ENCODE measurements at regions not wholly inside any gene's neighbourhood (a gene's known extent, or its start where the extent isn't known, plus 50 kb on each side); places are given as distances from the start of the nearest gene placed in this dataset.

DNA sequence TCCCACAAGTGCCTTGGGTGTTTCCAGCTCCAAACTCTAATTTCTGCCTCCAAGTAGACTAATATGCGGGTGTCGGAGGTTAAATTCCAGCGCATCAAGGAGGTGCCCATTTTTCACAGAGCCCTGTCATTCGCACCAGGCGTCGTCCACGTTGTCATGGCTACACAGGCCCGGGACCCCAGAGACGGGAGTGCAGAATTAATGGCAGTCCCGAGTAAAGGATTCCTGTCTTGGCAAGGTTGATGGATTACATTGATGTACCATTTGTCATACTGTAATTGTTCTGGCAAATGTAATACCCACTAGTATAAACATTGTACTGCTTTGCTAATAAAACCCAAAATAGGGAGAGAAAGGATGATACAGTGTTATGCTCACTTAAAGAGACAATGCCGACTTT lies 222.9 kb upstream of the MYL2 start:
- Histone ChIP-seq H3K4me1 (no peaks in the 10 kb centered on the region), H3K36me3 (no peaks in the 10 kb centered on the region), H3K27ac (no peak overlapping the region), H3K27me3 (peaks cover 4% of the 10 kb centered on the region), H3K4me3 (no peak overlapping the region), H3K9me3 (no peaks in the 10 kb centered on the region)
- TF ChIP-seq CTCF (IDR thresholded peaks at IDR 0.05), result no peak
- intact Hi-C loops (cut with DNase I), result no loop called here
- DNase-seq, result no peak
- ATAC-seq, result no peak

DNA sequence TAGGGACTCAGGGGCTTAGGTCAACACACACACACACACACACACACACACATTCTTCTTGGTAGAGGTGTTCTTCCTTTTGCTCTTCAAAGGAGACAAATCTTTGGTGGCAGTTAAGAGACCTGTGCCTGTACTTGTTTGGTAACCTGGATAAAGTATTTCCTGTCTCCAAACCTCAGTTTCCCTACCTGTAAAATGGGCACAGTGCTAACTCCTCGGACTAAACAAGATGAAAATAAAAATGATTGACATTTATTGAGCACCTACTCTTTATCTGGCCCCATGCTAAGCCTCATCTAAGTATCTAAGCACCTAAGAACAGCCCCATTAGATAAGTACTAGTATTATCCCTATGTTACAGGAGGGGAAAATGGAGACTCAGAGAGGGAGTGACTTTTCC lies 220.8 kb upstream of the MYL2 start:
- no peaks in the 10 kb centered on the region for H3K9me3 ChIP-seq
- no peak for DNase-seq
- H3K4me1 ChIP-seq, result no peaks in the 10 kb centered on the region
- intact Hi-C loops (cut with DNase I), result no loop called here
- no peak for TF ChIP-seq CTCF (IDR thresholded peaks at IDR 0.05)
- no peak for ATAC-seq
- no peaks in the 10 kb centered on the region for H3K36me3 ChIP-seq
- H3K27ac ChIP-seq, result no peak overlapping the region
- peaks cover 4% of the 10 kb centered on the region for H3K27me3 ChIP-seq
- no peak overlapping the region for H3K4me3 ChIP-seq

GRCh38 chr12:111138016-111138415 lies 217.6 kb upstream of the MYL2 start:
- TF ChIP-seq CTCF (IDR thresholded peaks at IDR 0.05), result no peak
- Histone ChIP-seq H3K4me3 (no peak overlapping the region), H3K27ac (no peak overlapping the region), H3K4me1 (no peaks in the 10 kb centered on the region), H3K36me3 (no peaks in the 10 kb centered on the region), H3K27me3 (peaks cover 4% of the 10 kb centered on the region), H3K9me3 (no peaks in the 10 kb centered on the region)
- DNase-seq (no peak), ATAC-seq (no peak)
- intact Hi-C loops (cut with DNase I), result no loop called here

DNA sequence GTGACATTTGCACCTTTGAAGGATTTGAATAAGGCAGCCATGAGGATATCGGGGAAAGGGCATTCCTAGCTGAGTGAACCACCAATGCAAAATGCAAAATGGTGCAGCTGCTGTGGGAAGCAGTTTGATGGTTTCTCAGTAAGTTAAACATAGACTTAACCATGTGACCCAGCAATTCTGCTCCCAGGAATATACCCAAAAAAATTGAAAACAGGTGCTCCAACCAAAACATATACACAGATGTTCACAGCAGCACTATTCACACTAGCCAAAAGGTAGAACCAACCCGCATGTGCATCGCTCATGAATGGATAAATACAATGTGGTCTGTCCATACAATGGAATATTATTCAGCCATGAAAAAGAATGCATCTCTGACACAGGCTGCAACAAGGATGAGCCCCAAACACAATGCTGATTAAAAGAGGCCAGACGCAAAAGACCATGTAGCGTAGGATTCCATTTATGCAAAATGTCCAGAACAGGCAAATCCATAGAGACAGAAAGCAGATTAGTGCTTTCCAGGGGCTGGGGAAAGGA lies 215.0 kb upstream of the MYL2 start:
- intact Hi-C loops (cut with DNase I), result no loop called here
- H3K27me3 ChIP-seq, result no peaks in the 10 kb centered on the region
- no peak for ATAC-seq
- DNase-seq, result no peak
- no peaks in the 10 kb centered on the region for H3K36me3 ChIP-seq
- no peak for TF ChIP-seq CTCF (IDR thresholded peaks at IDR 0.05)
- no peak overlapping the region for H3K4me3 ChIP-seq
- no peaks in the 10 kb centered on the region for H3K9me3 ChIP-seq
- no peaks in the 10 kb centered on the region for H3K4me1 ChIP-seq
- no peak overlapping the region for H3K27ac ChIP-seq

GRCh38 chr12:111130336-111130735 lies 210.0 kb upstream of the MYL2 start:
- Histone ChIP-seq H3K4me1 (no peaks in the 10 kb centered on the region), H3K4me3 (no peak overlapping the region), H3K27me3 (no peaks in the 10 kb centered on the region), H3K27ac (no peak overlapping the region), H3K9me3 (no peaks in the 10 kb centered on the region), H3K36me3 (no peaks in the 10 kb centered on the region)
- no peak for TF ChIP-seq CTCF (IDR thresholded peaks at IDR 0.05)
- ATAC-seq (no peak), DNase-seq (no peak)
- intact Hi-C loops (cut with DNase I), result no loop called here

DNA sequence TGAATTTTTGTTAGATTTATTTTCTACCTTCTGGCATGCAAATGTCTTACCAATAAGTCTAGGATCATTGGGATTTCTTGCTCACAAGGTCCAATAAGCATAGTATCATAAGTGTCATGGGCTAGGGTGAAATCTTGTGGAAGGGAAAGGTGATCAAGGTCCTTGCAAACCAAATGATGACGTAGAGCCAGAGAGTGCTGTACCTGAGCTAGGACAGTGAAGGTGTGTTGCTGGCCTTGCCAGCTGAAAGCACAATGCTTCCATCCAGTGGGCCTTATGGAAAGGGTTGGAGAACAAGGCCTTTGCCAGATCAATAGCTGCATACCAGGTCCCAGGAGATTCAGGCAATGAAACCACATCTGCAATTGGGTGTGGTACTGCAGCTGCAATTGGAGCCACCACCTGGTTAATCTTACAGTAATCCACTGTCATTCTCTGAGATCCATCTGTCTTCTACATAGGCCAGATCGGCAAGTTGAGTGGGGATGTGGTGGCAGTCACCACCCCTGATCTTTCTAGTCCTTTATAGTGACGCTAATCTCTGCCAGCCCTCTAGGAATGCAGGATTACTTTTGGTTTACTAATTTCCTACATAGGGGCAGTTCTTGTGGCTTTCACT lies 208.9 kb upstream of the MYL2 start:
- DNase-seq, result no peak
- no peaks in the 10 kb centered on the region for H3K27me3 ChIP-seq
- no peaks in the 10 kb centered on the region for H3K36me3 ChIP-seq
- H3K27ac ChIP-seq, result no peak overlapping the region
- no peak for TF ChIP-seq CTCF (IDR thresholded peaks at IDR 0.05)
- no peaks in the 10 kb centered on the region for H3K4me1 ChIP-seq
- no peaks in the 10 kb centered on the region for H3K9me3 ChIP-seq
- ATAC-seq, result no peak
- intact Hi-C loops (cut with DNase I), result no loop called here
- no peak overlapping the region for H3K4me3 ChIP-seq

Data from upper lobe of right lung (tissue), 1 donor.